HEK293 (cell line): ENCODE measurements at regions not wholly inside any gene's neighbourhood (a gene's known extent, or its start where the extent isn't known, plus 50 kb on each side); places are given as distances from the start of the nearest gene placed in this dataset.

Source experiments
- CTCF ChIA-PET: fragments of 350-600 bp; formaldehyde crosslinking; extraction: SDS; loops from one replicate; lab custom pipeline; 2021; ENCODE audit warnings: antibody characterized with exemption; lab: Yijun Ruan, JAX
- POLR2A ChIA-PET: fragments of 300-600 bp; formaldehyde crosslinking; extraction: SDS; loops from one replicate; lab custom pipeline; 2020; ENCODE audit warnings: antibody characterized with exemption, inconsistent platforms; lab: Yijun Ruan, JAX
- H3K27ac ChIP-seq: fragments of 200-500 bp; sonication (Bioruptor generic); 2 replicates; pipeline ENCODE4 v1.5.1; 2014; ENCODE audit warnings: low read depth, low read length, control low read depth, inconsistent platforms; ENCODE audit errors: extremely low read depth
- H3K36me3 ChIP-seq, 2 experiments: fragments of 200-500 bp in 1 of 2; sonication (Bioruptor generic) in 1 of 2; 1 replicate in 1 of 2; 2 replicates in 1 of 2; pipeline ENCODE4 v1.5.1; 2014 to 2017; ENCODE audit warnings: inconsistent platforms in 2 of 2, low read length in 2 of 2; ENCODE audit not compliant: control insufficient read depth in 2 of 2, insufficient read depth in 1 of 2
- H3K4me1 ChIP-seq: fragments of 200-500 bp; sonication (Bioruptor generic); 2 replicates; pipeline ENCODE4 v1.5.1; 2014; ENCODE audit warnings: mild to moderate bottlenecking, low read length, inconsistent platforms; ENCODE audit not compliant: control insufficient read depth, insufficient read depth
- H3K4me3 ChIP-seq: 2 replicates; pipeline ENCODE4 v1.5.1; 2011; ENCODE audit warnings: low read depth, mild to moderate bottlenecking, control low read depth, low read length, moderate library complexity
- H3K9me3 ChIP-seq: fragments of 200-500 bp; sonication (Bioruptor generic); 2 replicates; pipeline ENCODE4 v1.5.1; 2014; ENCODE audit warnings: low read depth, low read length, inconsistent platforms; ENCODE audit not compliant: control insufficient read depth, insufficient read depth
- AEBP2 ChIP-seq: fragments of 450-650 bp; formaldehyde crosslinking; IDR thresholded peaks from 2 replicates; pipeline ENCODE4 v1.5.1; 2016; ENCODE audit warnings: missing biosample characterization, missing genetic modification characterization, borderline replicate concordance
- CTCF ChIP-seq: fragments of 450-650 bp; formaldehyde crosslinking; IDR thresholded peaks from 2 replicates; pipeline ENCODE4 v1.5.1; 2016; ENCODE audit warnings: missing biosample characterization, missing genetic modification characterization
- IKZF3 ChIP-seq: fragments of 450-650 bp; IDR thresholded peaks from 2 replicates; pipeline ENCODE4 v1.5.0; 2018; ENCODE audit warnings: missing biosample characterization, mild to moderate bottlenecking, missing genetic modification characterization, moderate library complexity
- KLF7 ChIP-seq: fragments of 450-650 bp; formaldehyde crosslinking; IDR thresholded peaks from 2 replicates; pipeline ENCODE4 v1.5.1; 2016; ENCODE audit warnings: missing biosample characterization, missing genetic modification characterization, borderline replicate concordance
- MYNN ChIP-seq: fragments of 450-650 bp; formaldehyde crosslinking; IDR thresholded peaks from 2 replicates; pipeline ENCODE4 v1.5.1; 2016; ENCODE audit warnings: missing biosample characterization, missing genetic modification characterization, borderline replicate concordance
- OSR2 ChIP-seq: fragments of 450-650 bp; formaldehyde crosslinking; IDR thresholded peaks from 2 replicates; pipeline ENCODE4 v1.5.1; 2016; ENCODE audit warnings: missing biosample characterization, missing genetic modification characterization
- TRIM28 ChIP-seq: IDR thresholded peaks from 2 replicates; pipeline ENCODE4 v1.6.1; 2011; ENCODE audit warnings: low read length, control low read depth, borderline replicate concordance
- TSHZ1 ChIP-seq: fragments of 450-650 bp; formaldehyde crosslinking; IDR thresholded peaks from 2 replicates; pipeline ENCODE4 v1.5.1; 2016; ENCODE audit warnings: missing biosample characterization, missing genetic modification characterization, borderline replicate concordance
- YY1 ChIP-seq: fragments of 450-650 bp; formaldehyde crosslinking; IDR thresholded peaks from 2 replicates; pipeline ENCODE4 v1.5.1; 2018; ENCODE audit warnings: missing biosample characterization, missing genetic modification characterization
- ZBTB21 ChIP-seq: fragments of 450-650 bp; formaldehyde crosslinking; IDR thresholded peaks from 2 replicates; pipeline ENCODE4 v1.5.1; 2017; ENCODE audit warnings: missing biosample characterization, missing genetic modification characterization
- ZFP69B ChIP-seq: fragments of 450-650 bp; formaldehyde crosslinking; IDR thresholded peaks from 2 replicates; pipeline ENCODE4 v1.5.1; 2016; ENCODE audit warnings: missing biosample characterization, missing genetic modification characterization
- ZNF169 ChIP-seq: fragments of 450-650 bp; formaldehyde crosslinking; IDR thresholded peaks from 2 replicates; pipeline ENCODE4 v1.5.1; 2016; ENCODE audit warnings: missing biosample characterization, missing genetic modification characterization
- ZNF174 ChIP-seq: fragments of 450-650 bp; formaldehyde crosslinking; IDR thresholded peaks from 2 replicates; pipeline ENCODE4 v1.5.0; 2017; ENCODE audit warnings: missing biosample characterization, mild to moderate bottlenecking, missing genetic modification characterization
- ZNF202 ChIP-seq: fragments of 450-650 bp; formaldehyde crosslinking; IDR thresholded peaks from 2 replicates; pipeline ENCODE4 v1.5.1; 2016; ENCODE audit warnings: missing biosample characterization, missing genetic modification characterization, borderline replicate concordance
- ZNF266 ChIP-seq: fragments of 450-650 bp; formaldehyde crosslinking; IDR thresholded peaks from 2 replicates; pipeline ENCODE4 v1.5.1; 2016; ENCODE audit warnings: missing biosample characterization, missing genetic modification characterization, low read depth
- ZNF473 ChIP-seq: fragments of 450-650 bp; formaldehyde crosslinking; IDR thresholded peaks from 2 replicates; pipeline ENCODE4 v1.5.1; 2017; ENCODE audit warnings: missing biosample characterization, missing genetic modification characterization
- ZNF48 ChIP-seq: fragments of 450-650 bp; formaldehyde crosslinking; IDR thresholded peaks from 2 replicates; pipeline ENCODE4 v1.5.1; 2016; ENCODE audit warnings: missing biosample characterization, missing genetic modification characterization
- ZNF513 ChIP-seq: fragments of 450-650 bp; IDR thresholded peaks from 2 replicates; pipeline ENCODE4 v1.5.1; 2018; ENCODE audit warnings: missing biosample characterization, missing genetic modification characterization
- ZNF521 ChIP-seq: fragments of 450-650 bp; formaldehyde crosslinking; IDR thresholded peaks from 2 replicates; pipeline ENCODE4 v1.5.1; 2017; ENCODE audit warnings: missing biosample characterization, mild to moderate bottlenecking, missing genetic modification characterization
- ZNF561 ChIP-seq: fragments of 450-650 bp; IDR thresholded peaks from 2 replicates; pipeline ENCODE4 v1.5.1; 2018; ENCODE audit warnings: missing biosample characterization, missing genetic modification characterization, borderline replicate concordance
- ZNF571 ChIP-seq: fragments of 450-650 bp; formaldehyde crosslinking; IDR thresholded peaks from 2 replicates; pipeline ENCODE4 v1.5.0; 2017; ENCODE audit warnings: missing biosample characterization, missing genetic modification characterization
- ZNF580 ChIP-seq: fragments of 450-650 bp; formaldehyde crosslinking; IDR thresholded peaks from 2 replicates; pipeline ENCODE4 v1.5.1; 2016; ENCODE audit warnings: missing biosample characterization, missing genetic modification characterization
- ZNF596 ChIP-seq: fragments of 450-650 bp; IDR thresholded peaks from 2 replicates; pipeline ENCODE4 v1.5.0; 2018; ENCODE audit warnings: missing biosample characterization, mild to moderate bottlenecking, missing genetic modification characterization, moderate library complexity
- ZNF777 ChIP-seq: fragments of 450-650 bp; formaldehyde crosslinking; IDR thresholded peaks from 2 replicates; pipeline ENCODE4 v1.5.1; 2017; ENCODE audit warnings: missing biosample characterization, missing genetic modification characterization, borderline replicate concordance
- ZNF792 ChIP-seq: fragments of 450-650 bp; formaldehyde crosslinking; IDR thresholded peaks from 2 replicates; pipeline ENCODE4 v1.5.1; 2016; ENCODE audit warnings: missing biosample characterization, missing genetic modification characterization
- ZXDB ChIP-seq: fragments of 450-650 bp; formaldehyde crosslinking; IDR thresholded peaks from 2 replicates; pipeline ENCODE4 v1.5.1; 2016; ENCODE audit warnings: missing biosample characterization, missing genetic modification characterization

- TF ChIP-seq AEBP2 (tag by site-specific recombination) (no peak), ZNF266 (tag by site-specific recombination) (peak; percentile 29; the same call in 1 of the 2 replicates), ZNF202 (tag by site-specific recombination) (no peak), ZNF777 (tag by site-specific recombination) (0 out of 2 replicates have a peak, but pooled peaks have one; percentile 25), ZNF561 (tag by site-specific recombination) (no peak)
Measured at GRCh38 chr20:48011025-48011424, 225.7 kb upstream of the SULF2 start (continued).

- Histone ChIP-seq H3K4me1 (no peaks in the 10 kb centered on the region), H3K4me3 (no peak overlapping the region), H3K27ac (no peak overlapping the region), H3K36me3 (no peaks in the 10 kb centered on the region), H3K9me3 (no peaks in the 10 kb centered on the region)
- TF ChIP-seq ZNF513 (tag by site-specific recombination): peak; percentile 60
- TF ChIP-seq ZNF596 (tag by site-specific recombination): no peak
- 0 out of 2 replicates have a peak, but pooled peaks have one; percentile 6 for TF ChIP-seq ZBTB21 (tag by site-specific recombination)
- no peak for TF ChIP-seq OSR2
- TF ChIP-seq ZNF174 (tag by site-specific recombination): no peak
- no peak for TF ChIP-seq ZNF571 (tag by site-specific recombination)
- TF ChIP-seq TRIM28: no peak
- no peak for TF ChIP-seq CTCF
- TF ChIP-seq ZFP69B: no peak
- TF ChIP-seq ZNF792 (tag by site-specific recombination): no peak
- ChIA-PET CTCF (no interaction called here), POLR2A (no interaction called here)
Measured at GRCh38 chr20:48010623-48011022, 225.3 kb upstream of the SULF2 start.

- Histone ChIP-seq H3K4me1 (no peaks in the 10 kb centered on the region), H3K9me3 (no peaks in the 10 kb centered on the region), H3K4me3 (no peak overlapping the region), H3K27ac (no peak overlapping the region), H3K36me3 (no peaks in the 10 kb centered on the region)
- ChIA-PET CTCF (interaction anchor here (0.8 kb wide), 1 partner anchor 10 kb away, joined by 4 read pairs; no protein-coding TSS in a partner anchor), POLR2A (interaction anchor here (0.6 kb wide), 1 partner anchor 142 kb away, joined by 3 read pairs; no protein-coding TSS in a partner anchor)
- TF ChIP-seq ZNF473 (tag by site-specific recombination) (no peak), ZXDB (no peak), ZNF48 (tag by site-specific recombination) (no peak), TSHZ1 (tag by site-specific recombination) (no peak), ZNF521 (no peak), ZNF169 (no peak), YY1 (tag by site-specific recombination) (no peak), MYNN (tag by site-specific recombination) (no peak), KLF7 (no peak), IKZF3 (no peak), ZNF580 (tag by site-specific recombination) (no peak)
Measured at GRCh38 chr20:48008850-48009515, 223.7 kb upstream of the SULF2 start.
